Epithelial cell of proximal tubule (primary cell): ENCODE measurements at regions not wholly inside any gene's neighbourhood (a gene's known extent, or its start where the extent isn't known, plus 50 kb on each side); places are given as distances from the start of the nearest gene placed in this dataset.

Experiments used
- DNase-seq: peaks from one replicate; pipeline ENCODE4 v3.0.0-alpha.2; 2011; ENCODE audit warnings: low read depth
- H3K4me3 ChIP-seq: 2 replicates; pipeline ENCODE4 v1.5.1; 2011; ENCODE audit warnings: low read depth, mild to moderate bottlenecking, low read length
- CTCF ChIP-seq: conservative IDR thresholded peaks from 2 replicates; pipeline ENCODE4 v1.5.1; 2012; ENCODE audit warnings: low read depth, mild to moderate bottlenecking, low read length

GRCh38 chr6:122075084-122075838 lies 324.2 kb upstream of the HSF2 start:
- no peak for DNase-seq
- no peak overlapping the region for H3K4me3 ChIP-seq
- no peak for TF ChIP-seq CTCF

- H3K4me3 ChIP-seq, result no peak overlapping the region
- TF ChIP-seq CTCF, result no peak
- no peak for DNase-seq
These were observed 323.5 kb upstream of the HSF2 start for GRCh38 chr6:122075917-122076316.

- no peak for TF ChIP-seq CTCF
- no peak for DNase-seq
- no peak overlapping the region for H3K4me3 ChIP-seq
These were observed 321.8 kb upstream of the HSF2 start for GRCh38 chr6:122077603-122078002.

- DNase-seq, result no peak
- no peak overlapping the region for H3K4me3 ChIP-seq
- no peak for TF ChIP-seq CTCF
These were observed 321.0 kb upstream of the HSF2 start for GRCh38 chr6:122078481-122078880.

- no peak for TF ChIP-seq CTCF
- no peak overlapping the region for H3K4me3 ChIP-seq
- no peak for DNase-seq
These were observed 319.5 kb upstream of the HSF2 start for GRCh38 chr6:122079916-122080315.

- TF ChIP-seq CTCF, result no peak
- no peak for DNase-seq
- H3K4me3 ChIP-seq, result no peak overlapping the region
These were observed 317.5 kb upstream of the HSF2 start for GRCh38 chr6:122081921-122082320.

- DNase-seq, result no peak
- H3K4me3 ChIP-seq, result no peak overlapping the region
- TF ChIP-seq CTCF, result no peak
These were observed 317.1 kb upstream of the HSF2 start for GRCh38 chr6:122082370-122082769.
